ENCODE measurements at regions not wholly inside any gene's neighbourhood (a gene's known extent, or its start where the extent isn't known, plus 50 kb on each side); places are given as distances from the start of the nearest gene placed in this dataset.
A peak's percentile ranks its signal among the peaks of the same experiment; 100 is the strongest.

GRCh38 chr9:7946458-7946857 is 146.9 kb upstream of the DMAC1 start:
- no peak for DNase-seq

GRCh38 chr9:7944572-7944971 is 145.0 kb upstream of the DMAC1 start:
- no peak for DNase-seq

- peak; percentile 53 for DNase-seq
Measured at GRCh38 chr9:7937761-7938491, 138.3 kb upstream of the DMAC1 start.

DNA sequence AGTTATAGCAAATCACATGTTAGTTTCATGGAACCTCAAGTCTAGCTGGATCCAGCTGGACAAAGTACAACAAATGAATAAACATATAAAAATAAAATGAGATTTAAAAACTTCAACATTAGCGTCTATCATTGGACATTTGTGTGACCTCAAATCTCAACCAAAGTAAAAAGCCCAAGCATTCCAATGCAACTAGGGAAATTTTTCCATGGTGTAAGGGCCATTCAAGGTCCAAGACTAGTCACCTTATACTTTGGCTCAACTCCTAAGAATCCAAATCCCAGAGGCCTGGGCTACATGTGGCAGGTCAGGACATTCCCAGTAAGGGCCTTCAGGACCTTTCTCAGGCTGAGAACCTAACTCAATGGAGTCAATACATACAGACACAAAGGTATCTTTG is 137.4 kb upstream of the DMAC1 start:
- peak; percentile 55 for DNase-seq

GRCh38 chr9:7936163-7936562 is 136.6 kb upstream of the DMAC1 start:
- DNase-seq = no peak

DNA sequence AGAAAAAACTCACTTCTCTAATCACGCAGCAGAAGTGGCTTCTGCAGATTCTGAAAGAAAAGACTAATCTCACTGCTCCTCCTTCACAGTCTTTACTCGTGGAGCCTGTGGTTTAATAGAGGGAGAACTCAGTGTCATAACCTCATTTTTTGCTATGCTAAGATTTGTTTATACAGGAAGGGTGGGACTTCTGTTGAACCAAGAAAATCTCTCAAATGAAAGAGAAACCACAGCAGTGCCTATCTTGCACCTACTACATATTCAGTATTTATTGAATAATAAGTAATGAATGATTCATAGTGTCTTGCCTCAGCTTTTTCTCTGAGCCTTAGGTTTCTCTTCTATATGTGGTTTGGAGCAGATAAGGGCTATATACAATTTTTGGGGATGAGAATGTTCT is 136.1 kb upstream of the DMAC1 start:
- DNase-seq = no peak

- DNase-seq = no peak
Measured at GRCh38 chr9:7932767-7933166, 133.2 kb upstream of the DMAC1 start.

GRCh38 chr9:7930613-7931012 is 131.0 kb upstream of the DMAC1 start:
- DNase-seq = no peak

DNA sequence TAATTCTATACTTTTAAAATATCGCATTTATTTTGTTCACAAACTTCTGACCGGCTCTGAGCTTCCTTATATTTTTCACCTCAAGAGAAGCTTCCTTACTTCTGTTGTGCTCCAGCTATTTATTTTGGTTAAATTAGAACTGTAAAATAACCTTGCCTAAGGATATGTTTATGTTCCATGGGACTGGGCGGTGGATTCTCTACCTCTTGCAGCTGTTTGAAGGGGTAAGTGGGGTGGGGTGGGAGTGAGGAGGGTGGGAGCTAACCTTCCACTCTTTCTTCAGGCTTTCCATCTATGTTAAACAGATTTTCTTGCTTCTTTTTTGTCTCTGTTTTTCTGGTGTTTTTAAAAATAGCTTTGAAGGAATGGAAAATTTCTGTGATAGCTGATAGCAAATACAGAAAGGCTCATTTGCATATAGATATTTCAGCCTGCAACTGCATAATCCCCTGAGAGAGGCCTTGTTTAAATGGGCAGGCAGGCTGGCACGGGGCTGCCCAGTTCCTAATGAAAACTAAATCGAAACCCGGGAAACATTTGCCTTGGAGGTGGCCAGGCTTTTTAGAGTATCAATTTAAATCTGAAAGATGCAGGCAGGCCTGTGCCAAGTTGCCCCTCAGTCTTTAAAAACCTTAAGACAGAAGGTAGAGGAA is 122.1 kb upstream of the DMAC1 start:
- DNase-seq = no peak

DNA sequence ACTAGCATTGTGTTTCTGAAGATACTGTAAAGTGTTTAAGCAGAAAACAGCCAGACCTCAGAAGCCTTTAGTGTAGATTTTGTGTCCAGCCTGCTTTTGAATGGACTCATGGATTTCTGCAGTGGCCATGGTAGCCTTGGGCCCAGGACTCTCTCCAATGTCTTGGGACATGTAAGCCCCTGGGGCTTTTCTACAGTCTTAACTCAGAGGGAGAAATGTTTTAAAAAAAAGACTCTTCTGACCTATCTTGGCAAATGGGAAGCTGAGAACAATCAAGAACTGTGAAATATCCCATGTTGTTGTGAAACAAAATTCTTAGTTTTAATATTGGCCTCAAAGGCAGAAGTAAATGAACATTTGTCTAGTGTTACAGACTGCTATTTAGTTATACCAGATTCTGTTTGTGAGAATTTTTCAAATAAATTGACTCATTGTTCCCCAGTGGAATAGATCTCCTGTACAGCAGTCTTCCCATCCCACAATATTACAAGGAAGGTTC is 112.5 kb upstream of the DMAC1 start:
- no peak for DNase-seq

GRCh38 chr9:7910426-7911020 is 110.9 kb upstream of the DMAC1 start:
- DNase-seq = peak; percentile 70

- DNase-seq = peak; percentile 89
Measured at GRCh38 chr9:7909537-7909936, 110.0 kb upstream of the DMAC1 start.

DNA sequence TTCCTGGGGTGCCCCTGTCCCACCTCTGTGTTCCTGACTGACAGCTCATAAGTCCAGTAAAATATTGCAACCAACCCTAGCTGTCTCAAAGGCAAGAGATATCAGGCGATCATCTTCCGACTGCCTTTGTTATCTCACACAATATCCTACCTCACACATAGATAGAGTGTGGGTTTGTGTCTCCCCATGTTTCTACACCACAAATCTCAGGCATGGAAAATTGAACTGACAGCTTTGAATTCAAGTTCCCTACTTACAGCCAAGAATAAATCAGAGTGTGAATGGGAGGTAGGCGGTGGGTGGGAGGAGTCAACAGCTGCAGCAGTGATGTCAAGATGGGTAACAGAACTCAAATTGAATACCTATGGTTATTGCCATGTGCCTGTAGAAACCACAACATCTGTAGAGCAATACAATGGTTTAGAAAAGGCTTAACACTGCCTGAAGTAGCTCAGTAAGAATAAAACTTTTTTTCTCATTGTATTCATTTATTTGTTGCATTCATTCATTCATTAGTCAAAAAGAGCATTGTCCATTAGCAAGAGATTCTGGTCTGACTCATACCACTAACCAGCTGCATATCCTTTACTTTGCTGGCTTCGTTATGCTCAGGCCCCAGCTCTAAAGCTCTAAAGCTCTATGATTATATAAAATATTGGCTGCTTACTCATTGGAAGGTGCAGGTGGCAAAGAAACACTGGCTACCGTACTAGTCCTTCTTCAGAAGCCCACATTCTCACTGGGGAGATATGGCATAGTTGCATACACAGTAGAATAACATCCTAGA is 108.2 kb upstream of the DMAC1 start:
- DNase-seq = no peak

GRCh38 chr9:7906783-7907550 is 107.4 kb upstream of the DMAC1 start:
- peak; percentile 41 for DNase-seq

DNA sequence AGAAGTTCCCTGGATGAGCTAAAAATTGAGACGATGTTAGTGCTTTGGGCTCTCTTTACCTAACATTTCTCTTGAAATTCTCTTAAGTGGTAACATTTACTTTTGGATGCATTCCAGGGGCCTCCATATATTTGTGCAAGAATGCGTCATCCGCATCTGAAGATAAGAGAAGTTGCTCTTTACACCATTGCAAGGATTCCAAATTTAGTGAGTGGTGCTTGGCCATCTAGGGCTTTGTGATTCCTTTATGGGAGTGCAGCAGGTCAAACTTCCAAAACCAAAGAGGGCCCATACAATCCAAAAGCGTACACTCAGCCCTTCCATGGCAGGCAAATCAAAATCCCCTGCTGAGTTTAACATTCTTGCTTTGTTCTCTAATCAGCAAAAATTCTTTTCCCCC is 102.0 kb upstream of the DMAC1 start:
- DNase-seq = no peak

- DNase-seq = no peak
Measured at GRCh38 chr9:7900541-7900940, 101.0 kb upstream of the DMAC1 start.

DNA sequence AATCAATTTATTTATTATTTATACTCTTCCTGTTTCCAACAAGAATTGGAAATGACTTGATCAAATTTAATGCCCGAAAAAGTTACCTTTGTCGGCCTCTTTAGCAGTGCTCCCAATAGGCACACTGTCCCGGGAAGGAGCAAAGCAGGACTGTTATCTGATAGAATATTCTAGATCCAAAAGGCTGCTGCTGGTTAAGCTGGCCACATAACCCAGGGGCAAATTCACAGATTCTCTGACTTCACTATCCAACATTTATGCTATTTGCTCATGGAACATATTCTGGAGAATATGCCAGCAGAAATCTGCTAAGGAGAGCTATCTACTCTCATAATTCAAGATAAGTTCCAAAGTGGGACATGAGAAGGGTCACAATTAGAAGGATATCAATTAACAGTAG is 100.2 kb upstream of the DMAC1 start:
- no peak for DNase-seq

- DNase-seq = no peak
Measured at GRCh38 chr9:7894231-7894630, 94.7 kb upstream of the DMAC1 start.

DNA sequence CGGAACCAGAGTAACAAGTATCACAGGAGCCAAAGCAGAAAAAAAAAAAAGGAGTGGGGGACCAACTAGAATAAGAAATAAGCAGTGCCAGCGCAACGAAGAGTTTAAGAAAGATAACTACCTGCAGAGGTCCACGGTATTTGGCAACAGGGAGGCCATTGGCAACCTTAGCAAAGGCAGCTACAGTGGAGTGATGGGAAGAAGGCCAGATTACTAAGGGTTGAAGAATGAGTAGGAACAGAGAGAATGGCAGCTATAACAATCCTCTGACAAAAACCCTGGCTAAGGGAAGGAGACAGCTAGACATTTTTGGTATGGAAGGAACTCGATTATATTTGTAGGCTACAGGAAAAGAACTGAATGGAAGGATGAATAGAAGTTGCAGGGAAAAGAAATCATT is 93.4 kb upstream of the DMAC1 start:
- no peak for DNase-seq

DNA sequence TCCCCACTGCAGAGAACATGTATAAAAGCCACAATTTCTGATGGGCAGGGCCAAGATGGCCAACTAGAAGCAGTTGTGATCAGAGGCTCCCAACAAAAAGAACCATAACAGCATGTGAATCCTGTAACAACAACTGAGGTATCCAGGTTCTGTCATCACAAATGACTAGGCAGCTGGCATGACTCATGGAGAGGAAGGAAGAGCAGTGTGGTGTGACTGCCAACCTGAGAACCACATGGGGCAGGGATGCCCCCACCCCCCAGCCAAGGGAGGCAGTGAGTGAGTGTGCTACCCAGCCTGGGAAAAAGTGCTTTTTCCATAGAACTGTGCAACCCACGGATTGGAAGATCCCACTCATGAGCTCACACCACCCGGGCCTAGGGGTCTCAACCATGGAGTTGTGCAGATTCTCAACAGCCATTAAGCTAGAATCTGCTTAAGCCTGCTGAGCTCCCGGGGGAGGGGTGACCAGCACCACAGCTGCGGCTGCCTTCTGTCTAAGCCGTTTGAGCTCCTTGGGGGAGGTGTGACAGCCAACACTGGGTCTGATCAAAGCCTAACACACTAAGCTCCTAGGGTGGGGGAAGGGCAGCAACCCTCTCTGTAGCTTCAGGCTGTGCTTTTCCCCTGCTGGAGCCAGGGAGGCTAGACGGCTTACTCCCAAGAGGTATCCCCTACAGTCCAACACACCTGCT is 80.1 kb upstream of the DMAC1 start:
- no peak for DNase-seq
